Stimulated activated naive CD8-positive, alpha-beta T cell treated with anti-CD3 and anti-CD28 coated beads, Interleukin-15, Interleukin-2, amounts not matched to agents 100 U/mL and 50 U/mL, for 24 hours (primary cell): ENCODE measurements at regions not wholly inside any gene's neighbourhood (a gene's known extent, or its start where the extent isn't known, plus 50 kb on each side); places are given as distances from the start of the nearest gene placed in this dataset.
"Not testable (repeated sequence)": the region's sequence is repeated elsewhere in the genome, so short reads cannot be mapped to it uniquely, and the experiment has no call there.

ENCODE experiments used
- ATAC-seq: fragments of 150-1000 bp; cut with Tn5 transposase; one replicate; pipeline ENCODE4 v1.10.0; 2021
- DNase-seq: peaks from one replicate; pipeline ENCODE4 v3.0.0; 2021

GRCh38 chr15:21774760-21775159, 102.8 kb downstream of the POTEB start:
- DNase-seq, ATAC-seq: not testable (repeated sequence)

- not testable (repeated sequence) for ATAC-seq, DNase-seq
Measured at GRCh38 chr15:21766524-21766923, 111.0 kb downstream of the POTEB start.

- not testable (repeated sequence) for DNase-seq, ATAC-seq
Measured at GRCh38 chr15:21763756-21764155, 113.8 kb downstream of the POTEB start.

GRCh38 chr15:21760250-21761023, 117.1 kb downstream of the POTEB start:
- peak; percentile 72 for ATAC-seq
- not testable (repeated sequence) for DNase-seq

- not testable (repeated sequence) for DNase-seq
- peak; percentile 60 for ATAC-seq
Measured at GRCh38 chr15:21759401-21760165, 118.0 kb downstream of the POTEB start.

GRCh38 chr15:21753838-21754237, 123.7 kb downstream of the POTEB start:
- not testable (repeated sequence) for DNase-seq, ATAC-seq

GRCh38 chr15:21752124-21752957, 125.2 kb downstream of the POTEB start:
- DNase-seq: not testable (repeated sequence)

GRCh38 chr15:21749173-21749572, 128.4 kb downstream of the POTEB start:
- ATAC-seq, DNase-seq: not testable (repeated sequence)

More at GRCh38 chr15:21752124-21752957, 125.2 kb downstream of the POTEB start:
- ATAC-seq: peak; percentile 88

- DNase-seq: not testable (repeated sequence)
- peak; percentile 96 for ATAC-seq
Measured at GRCh38 chr15:21744245-21744915, 133.2 kb downstream of the POTEB start.

GRCh38 chr15:21742067-21742466, 135.5 kb downstream of the POTEB start:
- not testable (repeated sequence) for ATAC-seq, DNase-seq

GRCh38 chr15:21738003-21738402, 139.5 kb downstream of the POTEB start:
- ATAC-seq: peak; percentile 58
- not testable (repeated sequence) for DNase-seq

- not testable (repeated sequence) for DNase-seq, ATAC-seq
Measured at GRCh38 chr15:21736443-21736842, 141.1 kb downstream of the POTEB start.

- peak; percentile 72 for ATAC-seq
- DNase-seq: not testable (repeated sequence)
Measured at GRCh38 chr15:21735837-21736236, 141.7 kb downstream of the POTEB start.

GRCh38 chr15:21735368-21735767, 142.2 kb downstream of the POTEB start:
- ATAC-seq, DNase-seq: not testable (repeated sequence)

- peak; percentile 37 for ATAC-seq
Measured at GRCh38 chr15:21731496-21731895, 146.0 kb downstream of the POTEB start.

GRCh38 chr15:21730427-21731405, 146.8 kb downstream of the POTEB start:
- ATAC-seq: peak; percentile 88
- not testable (repeated sequence) for DNase-seq

More at GRCh38 chr15:21731496-21731895, 146.0 kb downstream of the POTEB start:
- DNase-seq: not testable (repeated sequence)

- not testable (repeated sequence) for DNase-seq
- peak; percentile 59 for ATAC-seq
Measured at GRCh38 chr15:21724988-21725387, 152.5 kb downstream of the POTEB start.

- ATAC-seq, DNase-seq: not testable (repeated sequence)
Measured at GRCh38 chr15:21721115-21721514, 156.4 kb downstream of the POTEB start.

- peak; percentile 83 for ATAC-seq
- DNase-seq: not testable (repeated sequence)
Measured at GRCh38 chr15:21718779-21719178, 158.8 kb downstream of the POTEB start.

GRCh38 chr15:21718108-21718507, 159.4 kb downstream of the POTEB start:
- not testable (repeated sequence) for DNase-seq
- peak; percentile 57 for ATAC-seq
